OCI-LY3 (cell line): ENCODE measurements at regions not wholly inside any gene's neighbourhood (a gene's known extent, or its start where the extent isn't known, plus 50 kb on each side); places are given as distances from the start of the nearest gene placed in this dataset.

Source experiments
- H2AFZ ChIP-seq: fragments of 200-600, 300-600 bp; shearing (Covaris generic); 2 replicates; pipeline ENCODE4 v1.6.0; 2014; ENCODE audit warnings: antibody characterized with exemption, low read depth, low read length
- H3K27ac ChIP-seq: fragments of 200-600, 300-600 bp; sonication (generic); 2 replicates; pipeline ENCODE4 v1.5.1; 2014; ENCODE audit warnings: mild to moderate bottlenecking, low read length, moderate library complexity, mixed read lengths
- H3K27me3 ChIP-seq: fragments of 200-600, 300-600 bp; sonication (generic); 2 replicates; pipeline ENCODE4 v1.6.1; 2014; ENCODE audit warnings: low read depth, low read length, mixed read lengths
- H3K36me3 ChIP-seq: fragments of 200-600, 300-600 bp; sonication (generic); replicated peaks from 2 replicates; pipeline ENCODE3; 2014; ENCODE audit warnings: low read depth, low read length, mixed read lengths
- H3K4me1 ChIP-seq: fragments of 300-600, 200-600 bp; sonication (generic); 2 replicates; pipeline ENCODE4 v1.6.1; 2014; ENCODE audit warnings: low read length, mixed read lengths
- H3K4me2 ChIP-seq: fragments of 200-600, 300-600 bp; sonication (generic); 2 replicates; pipeline ENCODE4 v1.6.1; 2014; ENCODE audit warnings: low read length, mixed read lengths
- H3K4me3 ChIP-seq: fragments of 300-600, 200-600 bp; sonication (generic); 2 replicates; pipeline ENCODE4 v1.5.1; 2014; ENCODE audit warnings: antibody characterized with exemption, mild to moderate bottlenecking, low read length, moderate library complexity
- H3K79me2 ChIP-seq: fragments of 300-600, 200-600 bp; shearing (Covaris generic); 2 replicates; pipeline ENCODE4 v1.6.1; 2014; ENCODE audit warnings: mild to moderate bottlenecking, low read length, mixed read lengths
- H3K9ac ChIP-seq: fragments of 300-600, 200-600 bp; shearing (Covaris generic); 2 replicates; pipeline ENCODE4 v1.6.0; 2014; ENCODE audit warnings: mild to moderate bottlenecking, low read length, moderate library complexity
- H3K9me3 ChIP-seq: fragments of 200-600, 300-600 bp; shearing (Covaris generic); 2 replicates; pipeline ENCODE4 v1.6.1; 2014; ENCODE audit warnings: low read length, mixed read lengths; ENCODE audit not compliant: insufficient read depth
- H4K20me1 ChIP-seq: fragments of 200-600, 300-600 bp; sonication (generic); 2 replicates; pipeline ENCODE4 v1.6.1; 2016; ENCODE audit warnings: low read length, mixed read lengths; ENCODE audit not compliant: insufficient read depth
- CTCF ChIP-seq: fragments of 200-600, 300-600 bp; sonication (generic); IDR thresholded peaks from 2 replicates; pipeline ENCODE4 v1.5.1; 2014; ENCODE audit warnings: antibody characterized with exemption, low read length, low read depth
- EZH2phosphoT487 ChIP-seq: fragments of 200-600 bp; shearing (Covaris generic); IDR thresholded peaks from 2 replicates; pipeline ENCODE4 v1.6.1; 2018; ENCODE audit warnings: antibody characterized with exemption, mixed run types, low read depth

- H3K36me3 ChIP-seq: no peaks in the 10 kb centered on the region
- H3K27me3 ChIP-seq: no peaks in the 10 kb centered on the region
- no peaks in the 10 kb centered on the region for H3K79me2 ChIP-seq
- no peak overlapping the region for H3K4me2 ChIP-seq
- no peak overlapping the region for H3K9ac ChIP-seq
- H3K4me1 ChIP-seq: no peaks in the 10 kb centered on the region
- no peak overlapping the region for H3K4me3 ChIP-seq
- TF ChIP-seq EZH2phosphoT487: no peak
- no peak for TF ChIP-seq CTCF
- H2AFZ ChIP-seq: no peak overlapping the region
- no peak overlapping the region for H3K27ac ChIP-seq
- H3K9me3 ChIP-seq: no peaks in the 10 kb centered on the region
- H4K20me1 ChIP-seq: no peaks in the 10 kb centered on the region
Observed at GRCh38 chr13:111595276-111595675, 274.8 kb downstream of the TEX29 start.

GRCh38 chr13:111595791-111596190 lies 275.3 kb downstream of the TEX29 start:
- no peak overlapping the region for H3K9ac ChIP-seq
- no peaks in the 10 kb centered on the region for H3K79me2 ChIP-seq
- no peaks in the 10 kb centered on the region for H3K27me3 ChIP-seq
- H2AFZ ChIP-seq: no peak overlapping the region
- H4K20me1 ChIP-seq: no peaks in the 10 kb centered on the region
- no peak overlapping the region for H3K4me2 ChIP-seq
- no peaks in the 10 kb centered on the region for H3K9me3 ChIP-seq
- no peak overlapping the region for H3K27ac ChIP-seq
- H3K4me3 ChIP-seq: no peak overlapping the region
- no peaks in the 10 kb centered on the region for H3K4me1 ChIP-seq
- no peaks in the 10 kb centered on the region for H3K36me3 ChIP-seq
- TF ChIP-seq EZH2phosphoT487 (no peak), CTCF (no peak)

- Histone ChIP-seq H3K9me3 (no peaks in the 10 kb centered on the region), H3K4me3 (no peak overlapping the region), H3K4me1 (no peaks in the 10 kb centered on the region), H3K79me2 (no peaks in the 10 kb centered on the region), H4K20me1 (no peaks in the 10 kb centered on the region), H3K4me2 (no peak overlapping the region), H3K9ac (no peak overlapping the region), H3K36me3 (no peaks in the 10 kb centered on the region), H3K27ac (no peak overlapping the region), H2AFZ (no peak overlapping the region), H3K27me3 (no peaks in the 10 kb centered on the region)
- no peak for TF ChIP-seq CTCF
- TF ChIP-seq EZH2phosphoT487: no peak
Observed at GRCh38 chr13:111597191-111597611, 276.8 kb downstream of the TEX29 start.

- no peaks in the 10 kb centered on the region for H3K79me2 ChIP-seq
- H3K4me1 ChIP-seq: no peaks in the 10 kb centered on the region
- H3K4me3 ChIP-seq: no peak overlapping the region
- no peak overlapping the region for H3K4me2 ChIP-seq
- H3K9ac ChIP-seq: no peak overlapping the region
- H3K36me3 ChIP-seq: no peaks in the 10 kb centered on the region
- TF ChIP-seq EZH2phosphoT487: no peak
- TF ChIP-seq CTCF: no peak
- no peaks in the 10 kb centered on the region for H4K20me1 ChIP-seq
- H2AFZ ChIP-seq: no peak overlapping the region
- no peak overlapping the region for H3K27ac ChIP-seq
- H3K9me3 ChIP-seq: no peaks in the 10 kb centered on the region
- H3K27me3 ChIP-seq: no peaks in the 10 kb centered on the region
Observed at GRCh38 chr13:111597618-111598017, 277.2 kb downstream of the TEX29 start.
